A172 (cell line): ENCODE measurements at regions not wholly inside any gene's neighbourhood (a gene's known extent, or its start where the extent isn't known, plus 50 kb on each side); places are given as distances from the start of the nearest gene placed in this dataset.

ENCODE experiments used
- DNase-seq: peaks from one replicate; pipeline ENCODE4 v3.0.0-alpha.2; 2015; ENCODE audit warnings: low spot score

- no peak for DNase-seq
Measured at GRCh38 chr2:58913082-58913726, 672.1 kb upstream of the FANCL start.

DNA sequence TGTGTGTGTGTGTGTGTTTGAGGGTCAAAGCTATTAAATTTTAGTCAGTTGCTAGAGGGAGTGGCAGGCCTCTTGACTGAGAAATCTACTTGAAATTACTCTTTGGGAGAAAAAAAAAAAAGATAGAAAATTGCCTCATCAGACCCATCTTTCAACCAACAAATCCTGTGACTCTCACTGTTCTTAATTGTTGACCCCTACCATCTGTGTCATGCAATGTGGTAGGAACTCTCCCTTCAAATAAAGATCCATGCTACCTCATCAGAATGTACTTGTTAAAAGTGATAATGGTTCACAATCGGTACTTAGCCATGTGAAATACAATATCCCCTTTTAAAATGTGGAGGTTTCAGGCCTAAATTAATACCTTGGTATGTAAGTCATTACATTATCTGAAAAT, 670.8 kb upstream of the FANCL start:
- no peak for DNase-seq

- no peak for DNase-seq
Measured at GRCh38 chr2:58908501-58909154, 667.5 kb upstream of the FANCL start.

DNA sequence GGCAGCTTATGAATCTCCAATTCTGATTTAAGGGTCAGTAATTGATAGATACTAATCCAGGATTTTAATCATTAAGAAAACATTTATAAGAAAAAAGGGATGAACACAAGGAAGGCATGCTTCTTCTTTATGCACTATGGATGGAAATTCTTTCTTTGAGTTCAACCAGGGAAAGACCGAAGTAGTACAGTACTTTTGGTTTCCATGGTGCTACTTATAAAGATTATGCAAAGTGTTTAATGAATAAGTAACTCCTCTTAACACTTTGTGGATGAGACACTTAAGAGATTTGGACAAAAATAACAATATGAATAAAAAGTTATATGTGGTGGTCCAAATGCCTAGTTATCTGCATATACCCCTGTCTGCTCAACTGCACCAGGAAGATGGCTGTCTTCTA, 666.5 kb upstream of the FANCL start:
- DNase-seq = no peak

GRCh38 chr2:58906081-58906645, 665.0 kb upstream of the FANCL start:
- DNase-seq = no peak

DNA sequence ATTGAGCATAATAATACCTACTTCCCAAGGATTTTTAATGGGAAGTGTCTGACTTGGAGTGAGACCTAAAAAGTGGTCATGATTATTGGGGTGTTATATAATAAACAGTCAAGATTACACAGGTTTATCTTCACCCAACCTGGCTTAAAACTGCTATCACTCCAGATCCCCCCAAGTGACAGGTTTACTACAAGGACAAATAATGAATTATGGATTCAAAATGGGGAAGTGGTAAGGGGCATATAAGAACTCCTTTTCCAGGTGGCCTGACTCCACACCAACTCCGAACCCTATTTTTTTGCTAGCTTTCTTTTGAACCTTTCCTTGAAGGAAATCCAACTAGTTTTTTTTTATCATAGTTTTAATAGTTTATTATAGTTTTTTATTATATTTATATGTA, 663.0 kb upstream of the FANCL start:
- DNase-seq = no peak

DNA sequence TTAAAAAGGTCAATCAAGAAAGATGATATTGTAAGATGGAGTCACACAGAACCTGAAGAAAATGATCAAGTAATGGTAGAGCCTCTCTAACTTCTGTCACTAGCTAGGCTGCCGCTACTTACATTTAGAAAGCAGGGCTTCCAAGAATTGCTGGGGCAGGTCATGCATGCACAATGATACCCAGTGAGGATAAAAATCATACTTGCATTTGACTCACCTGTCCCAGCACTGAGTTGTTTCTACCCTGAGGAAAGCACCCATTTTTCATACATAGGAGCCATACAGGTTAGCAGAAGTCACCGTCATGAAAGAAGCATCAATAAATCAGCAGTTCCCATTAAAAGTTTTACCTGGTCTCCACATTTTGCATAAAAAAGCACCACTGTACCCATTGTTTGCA, 662.3 kb upstream of the FANCL start:
- no peak for DNase-seq

GRCh38 chr2:58900246-58901027, 659.3 kb upstream of the FANCL start:
- no peak for DNase-seq

GRCh38 chr2:58899692-58900091, 658.6 kb upstream of the FANCL start:
- peak; percentile 4 for DNase-seq

DNA sequence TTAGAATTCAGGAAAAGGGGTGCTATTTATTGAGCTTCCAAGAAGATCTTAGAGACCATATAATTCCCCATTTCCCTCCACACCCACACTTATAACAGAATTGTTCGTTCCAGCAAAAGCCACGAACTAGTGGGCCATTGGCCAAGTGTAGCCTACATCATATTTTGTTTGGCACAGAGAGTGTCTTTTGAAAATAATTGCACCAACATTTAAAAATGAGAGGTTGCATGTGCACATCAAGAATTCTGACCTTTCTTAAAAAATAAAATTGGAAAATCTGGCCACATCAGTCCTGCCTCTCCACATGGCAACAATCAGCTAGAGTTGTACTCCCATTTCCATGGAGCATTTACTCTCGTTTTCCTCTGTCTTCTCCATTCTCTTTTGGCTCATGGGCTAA, 655.5 kb upstream of the FANCL start:
- no peak for DNase-seq

DNA sequence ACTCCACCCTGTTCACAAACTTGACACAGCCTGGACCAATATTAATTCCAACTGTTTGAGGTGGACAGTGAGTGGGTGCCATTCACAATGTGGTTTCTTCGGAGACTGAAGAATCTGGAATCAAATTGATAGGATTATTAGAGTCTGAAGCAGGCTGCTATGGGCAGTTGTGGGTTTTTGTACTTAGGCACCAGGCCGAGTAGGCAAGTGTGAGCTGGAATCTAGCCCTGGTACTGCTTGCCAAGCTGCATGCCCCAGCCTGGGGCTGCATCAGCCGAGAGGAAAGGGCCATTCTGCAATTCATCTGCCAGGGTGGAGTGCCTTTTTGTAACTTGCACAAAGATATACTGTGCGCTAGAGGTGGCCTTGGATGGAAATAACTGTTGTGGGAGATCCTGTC, 654.7 kb upstream of the FANCL start:
- DNase-seq = no peak

DNA sequence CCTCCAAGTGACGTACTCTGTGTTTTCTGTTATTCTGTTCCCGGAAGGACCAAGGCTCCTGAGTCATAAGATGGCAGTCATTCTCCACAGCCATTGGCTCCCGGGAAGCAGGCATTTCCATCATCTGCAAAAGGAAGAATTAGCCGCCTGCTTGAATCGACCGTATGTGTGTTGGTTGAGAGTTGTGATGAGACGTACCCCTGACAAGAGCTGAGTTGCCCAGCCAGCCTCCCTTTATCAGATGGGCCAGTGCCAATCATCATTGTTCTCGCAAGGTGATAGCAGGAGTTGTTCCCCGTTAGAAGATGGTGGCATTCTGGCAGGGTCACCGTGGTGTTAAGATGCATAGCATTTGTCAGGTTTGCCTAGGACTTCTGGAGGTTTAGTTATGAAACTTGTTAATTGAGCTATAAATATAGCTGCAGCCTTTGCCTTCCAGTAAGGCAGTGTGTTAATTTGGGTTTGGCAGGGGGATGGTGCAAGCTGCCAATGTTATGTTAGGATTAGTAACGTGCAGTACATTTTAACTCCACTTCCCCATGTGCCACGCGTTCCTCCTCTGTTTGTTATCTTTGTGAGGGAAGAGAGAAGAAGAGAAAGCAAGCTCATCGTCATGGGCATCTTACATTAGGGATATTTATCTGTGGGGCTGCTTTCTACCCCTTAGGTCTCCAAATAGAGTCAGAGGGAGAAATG, 652.7 kb upstream of the FANCL start:
- DNase-seq = peak; percentile 10

DNA sequence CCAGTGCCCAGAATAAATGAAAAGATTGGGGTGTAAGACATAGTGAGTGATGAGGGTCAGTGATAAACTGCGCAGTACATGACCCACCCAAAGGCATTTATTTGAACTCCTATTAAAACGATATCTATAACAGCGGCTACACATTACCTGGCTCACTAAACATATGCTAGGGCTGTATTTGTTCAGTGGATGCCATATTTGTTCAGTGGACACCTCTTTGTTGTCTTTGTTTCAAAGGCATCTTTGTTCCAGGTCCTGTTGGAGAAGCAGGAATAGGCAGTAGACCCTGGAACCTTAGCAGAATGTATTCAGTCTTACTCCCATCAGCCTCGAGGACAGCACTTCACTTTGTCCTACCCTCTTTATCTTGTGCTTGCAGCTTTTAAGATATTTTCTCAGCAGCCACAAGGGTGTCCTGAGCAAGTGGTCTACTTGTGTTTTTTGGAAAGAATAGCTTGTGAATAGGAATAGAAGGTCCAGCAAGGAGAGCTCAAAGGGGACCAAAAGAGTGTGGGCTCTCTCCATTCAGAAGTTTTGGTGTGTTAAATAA, 650.8 kb upstream of the FANCL start:
- DNase-seq = no peak

GRCh38 chr2:58890865-58891525, 649.9 kb upstream of the FANCL start:
- DNase-seq = no peak

DNA sequence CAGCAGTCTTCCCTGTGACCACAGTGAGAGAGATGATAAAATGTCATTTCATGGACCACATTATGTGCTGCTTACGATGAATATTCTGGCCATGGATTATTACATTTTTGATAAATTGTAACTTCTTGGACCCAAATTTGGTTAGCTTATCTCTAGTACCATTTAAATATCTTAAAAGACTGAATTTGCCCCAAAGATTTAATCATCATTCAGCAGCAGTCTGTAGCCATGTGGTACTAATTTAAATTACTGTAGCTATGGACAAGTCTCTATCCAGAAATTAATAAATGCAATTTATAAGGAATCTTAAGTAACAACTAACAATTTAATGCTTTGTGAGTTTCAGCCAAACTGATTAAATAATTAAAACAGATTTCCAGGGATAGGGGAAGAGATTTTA, 644.9 kb upstream of the FANCL start:
- no peak for DNase-seq

- DNase-seq = no peak
Measured at GRCh38 chr2:58879834-58880233, 638.7 kb upstream of the FANCL start.

GRCh38 chr2:58878778-58879177, 637.7 kb upstream of the FANCL start:
- DNase-seq = no peak

DNA sequence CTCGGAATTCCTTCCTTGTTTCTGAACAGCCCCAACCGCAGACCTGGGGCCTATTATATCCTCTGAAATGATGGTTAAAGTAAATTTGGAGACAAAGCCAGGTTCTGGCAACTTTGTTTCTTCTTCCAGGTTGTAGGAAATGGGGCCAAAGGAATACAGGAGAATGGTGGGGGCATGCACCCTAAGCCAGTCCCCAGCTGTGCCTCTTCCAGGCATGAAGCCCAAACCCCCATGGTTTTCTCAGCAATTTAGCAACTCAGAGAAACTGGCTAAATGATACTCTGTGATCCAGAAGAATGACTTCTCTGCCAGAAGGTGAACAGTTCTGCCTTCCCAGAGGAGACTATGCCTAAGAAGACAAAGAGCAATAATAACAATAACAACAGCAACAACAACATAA, 635.0 kb upstream of the FANCL start:
- no peak for DNase-seq

GRCh38 chr2:58875436-58875835, 634.3 kb upstream of the FANCL start:
- DNase-seq = no peak

DNA sequence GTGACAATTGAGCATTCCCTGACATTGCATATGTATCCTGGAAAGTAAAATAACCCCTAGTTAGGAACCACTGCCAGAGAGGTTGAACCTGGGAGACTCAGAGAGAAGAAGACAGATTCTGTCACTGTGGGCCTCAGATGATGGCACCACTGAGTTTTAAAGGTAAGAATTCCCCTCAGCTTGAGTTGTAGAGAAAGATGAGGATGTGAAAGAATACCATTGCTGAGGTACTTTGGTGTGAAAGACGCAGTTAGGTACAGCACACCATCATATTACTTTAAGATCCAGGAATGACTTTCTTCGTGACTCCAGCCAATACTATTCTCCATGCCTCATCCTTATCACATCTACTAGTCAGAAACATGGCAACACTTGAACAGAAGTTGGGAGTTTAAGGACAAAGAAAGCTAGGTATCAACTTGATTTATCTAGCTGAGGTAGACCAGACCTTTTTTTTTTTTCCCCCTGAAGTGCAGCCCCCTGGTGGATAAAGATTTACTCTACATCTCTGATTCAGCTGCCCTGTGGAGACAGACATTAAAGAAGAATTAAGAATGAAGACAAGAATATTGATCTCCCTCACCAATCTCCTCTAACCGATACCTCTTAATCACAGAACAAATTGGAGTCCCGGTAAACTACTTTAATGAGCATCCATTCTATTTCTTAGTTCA, 630.5 kb upstream of the FANCL start:
- no peak for DNase-seq

- DNase-seq = peak; percentile 18
Measured at GRCh38 chr2:58870704-58871103, 629.6 kb upstream of the FANCL start.
